Dendritic cell treated with granulocyte-macrophage colony-stimulating factor and Interleukin-4, amounts not matched to agents 40 ng/mL and 50 ng/mL, for 4 days (primary cell): ENCODE measurements at regions not wholly inside any gene's neighbourhood (a gene's known extent, or its start where the extent isn't known, plus 50 kb on each side); places are given as distances from the start of the nearest gene placed in this dataset.
"Not testable (repeated sequence)": the region's sequence is repeated elsewhere in the genome, so short reads cannot be mapped to it uniquely, and the experiment has no call there.

Experiments
- H3K27ac Mint-ChIP-seq: one replicate; pipeline ENCODE4 v1.8.0; 2022; ENCODE audit warnings: mild to moderate bottlenecking, mixed read lengths
- H3K27me3 Mint-ChIP-seq: one replicate; pipeline ENCODE4 v1.8.0; 2022; ENCODE audit warnings: mild to moderate bottlenecking, mixed read lengths
- H3K36me3 Mint-ChIP-seq: one replicate; pipeline ENCODE4 v1.8.0; 2022; ENCODE audit warnings: low read depth, mixed read lengths
- H3K4me1 Mint-ChIP-seq: one replicate; pipeline ENCODE4 v1.8.0; 2022; ENCODE audit warnings: low read depth, mixed read lengths
- H3K4me3 Mint-ChIP-seq: one replicate; pipeline ENCODE4 v1.8.0; 2022; ENCODE audit warnings: mild to moderate bottlenecking, moderate library complexity, mixed read lengths
- H3K9me3 Mint-ChIP-seq: one replicate; pipeline ENCODE4 v1.8.0; 2022; ENCODE audit warnings: mixed read lengths
- intact Hi-C: fragments of 100-400 bp; cut with micrococcal nuclease; formaldehyde crosslinking; loops from one replicate; pipeline ENCODE4 v1.15.0; 2022

- peaks cover 12% of the 10 kb centered on the region for H3K36me3 Mint-ChIP-seq
- H3K4me1 Mint-ChIP-seq, H3K4me3 Mint-ChIP-seq, intact Hi-C loops, H3K27ac Mint-ChIP-seq, H3K27me3 Mint-ChIP-seq, H3K9me3 Mint-ChIP-seq: not testable (repeated sequence)
Observed at GRCh38 chr4:123012416-123012815, 90.0 kb upstream of the NUDT6 start.

GRCh38 chr4:123014038-123014437 is 91.6 kb upstream of the NUDT6 start:
- Mint-ChIP-seq H3K4me1 (no peaks in the 10 kb centered on the region), H3K4me3 (no peak overlapping the region), H3K27me3 (no peaks in the 10 kb centered on the region), H3K27ac (no peak overlapping the region), H3K9me3 (peaks cover 8% of the 10 kb centered on the region), H3K36me3 (peaks cover 12% of the 10 kb centered on the region)
- intact Hi-C loops: no loop called here

- intact Hi-C loops: no loop called here
- H3K4me3 Mint-ChIP-seq: no peak overlapping the region
- H3K27ac Mint-ChIP-seq: no peak overlapping the region
- H3K9me3 Mint-ChIP-seq: no peaks in the 10 kb centered on the region
- H3K36me3 Mint-ChIP-seq: peaks cover 12% of the 10 kb centered on the region
- H3K4me1 Mint-ChIP-seq: no peaks in the 10 kb centered on the region
- H3K27me3 Mint-ChIP-seq: no peaks in the 10 kb centered on the region
Observed at GRCh38 chr4:123017078-123017477, 94.7 kb upstream of the NUDT6 start.

- Mint-ChIP-seq H3K4me3 (no peak overlapping the region), H3K27me3 (no peaks in the 10 kb centered on the region)
- intact Hi-C loops: no loop called here
Observed at GRCh38 chr4:123017636-123018395, 95.4 kb upstream of the NUDT6 start.

GRCh38 chr4:123018396-123018775 is 96.0 kb upstream of the NUDT6 start:
- H3K27ac Mint-ChIP-seq: no peak overlapping the region
- no peaks in the 10 kb centered on the region for H3K27me3 Mint-ChIP-seq
- intact Hi-C loops: no loop called here

More at GRCh38 chr4:123017636-123018395, 95.4 kb upstream of the NUDT6 start:
- Mint-ChIP-seq H3K36me3 (peaks cover 7% of the 10 kb centered on the region), H3K27ac (no peak overlapping the region), H3K9me3 (no peaks in the 10 kb centered on the region), H3K4me1 (no peaks in the 10 kb centered on the region)

GRCh38 chr4:123020285-123020684 is 97.9 kb upstream of the NUDT6 start:
- Mint-ChIP-seq H3K9me3 (no peaks in the 10 kb centered on the region), H3K27ac (no peak overlapping the region), H3K4me1 (no peaks in the 10 kb centered on the region), H3K27me3 (no peaks in the 10 kb centered on the region), H3K4me3 (no peak overlapping the region), H3K36me3 (peaks cover 6% of the 10 kb centered on the region)
- intact Hi-C loops: no loop called here

More at GRCh38 chr4:123018396-123018775, 96.0 kb upstream of the NUDT6 start:
- Mint-ChIP-seq H3K9me3 (no peaks in the 10 kb centered on the region), H3K4me1 (no peaks in the 10 kb centered on the region), H3K36me3 (peaks cover 6% of the 10 kb centered on the region), H3K4me3 (no peak overlapping the region)

- Mint-ChIP-seq H3K4me3 (no peak overlapping the region), H3K27me3 (no peaks in the 10 kb centered on the region), H3K36me3 (peaks cover 7% of the 10 kb centered on the region), H3K9me3 (no peaks in the 10 kb centered on the region), H3K27ac (no peak overlapping the region), H3K4me1 (peaks cover 5% of the 10 kb centered on the region)
- intact Hi-C loops: no loop called here
Observed at GRCh38 chr4:123023647-123024046, 101.2 kb upstream of the NUDT6 start.

GRCh38 chr4:123024710-123025109 is 102.3 kb upstream of the NUDT6 start:
- Mint-ChIP-seq H3K27me3 (no peaks in the 10 kb centered on the region), H3K36me3 (peaks cover 7% of the 10 kb centered on the region), H3K9me3 (no peaks in the 10 kb centered on the region), H3K4me3 (no peak overlapping the region), H3K4me1 (peaks cover 5% of the 10 kb centered on the region), H3K27ac (no peak overlapping the region)
- intact Hi-C loops: no loop called here

- Mint-ChIP-seq H3K9me3 (no peaks in the 10 kb centered on the region), H3K27ac (no peak overlapping the region), H3K27me3 (no peaks in the 10 kb centered on the region), H3K4me3 (no peak overlapping the region), H3K4me1 (peaks cover 5% of the 10 kb centered on the region), H3K36me3 (peaks cover 7% of the 10 kb centered on the region)
- intact Hi-C loops: no loop called here
Observed at GRCh38 chr4:123025398-123025797, 103.0 kb upstream of the NUDT6 start.

GRCh38 chr4:123026015-123026414 is 103.6 kb upstream of the NUDT6 start:
- H3K27ac Mint-ChIP-seq, H3K36me3 Mint-ChIP-seq, H3K4me3 Mint-ChIP-seq, intact Hi-C loops, H3K9me3 Mint-ChIP-seq, H3K27me3 Mint-ChIP-seq, H3K4me1 Mint-ChIP-seq: not testable (repeated sequence)

- Mint-ChIP-seq H3K9me3 (no peaks in the 10 kb centered on the region), H3K27me3 (no peaks in the 10 kb centered on the region), H3K4me3 (no peak overlapping the region), H3K4me1 (no peaks in the 10 kb centered on the region), H3K27ac (no peak overlapping the region), H3K36me3 (peaks cover 7% of the 10 kb centered on the region)
- intact Hi-C loops: no loop called here
Observed at GRCh38 chr4:123031664-123032063, 109.3 kb upstream of the NUDT6 start.

GRCh38 chr4:123034023-123034422 is 111.6 kb upstream of the NUDT6 start:
- intact Hi-C loops: no loop called here
- Mint-ChIP-seq H3K4me3 (no peak overlapping the region), H3K27me3 (no peaks in the 10 kb centered on the region), H3K36me3 (no peaks in the 10 kb centered on the region), H3K4me1 (no peaks in the 10 kb centered on the region), H3K9me3 (no peaks in the 10 kb centered on the region), H3K27ac (no peak overlapping the region)

GRCh38 chr4:123035239-123035638 is 112.8 kb upstream of the NUDT6 start:
- no peaks in the 10 kb centered on the region for H3K4me1 Mint-ChIP-seq
- intact Hi-C loops: no loop called here

GRCh38 chr4:123037804-123038203 is 115.4 kb upstream of the NUDT6 start:
- Mint-ChIP-seq H3K27ac (no peak overlapping the region), H3K27me3 (no peaks in the 10 kb centered on the region), H3K9me3 (peaks cover 14% of the 10 kb centered on the region), H3K36me3 (peaks cover 14% of the 10 kb centered on the region), H3K4me1 (no peaks in the 10 kb centered on the region), H3K4me3 (no peak overlapping the region)
- intact Hi-C loops: no loop called here

More at GRCh38 chr4:123035239-123035638, 112.8 kb upstream of the NUDT6 start:
- no peaks in the 10 kb centered on the region for H3K36me3 Mint-ChIP-seq
- H3K27me3 Mint-ChIP-seq: no peaks in the 10 kb centered on the region
- no peak overlapping the region for H3K27ac Mint-ChIP-seq
- no peak overlapping the region for H3K4me3 Mint-ChIP-seq
- H3K9me3 Mint-ChIP-seq: no peaks in the 10 kb centered on the region

GRCh38 chr4:123042095-123042494 is 119.7 kb upstream of the NUDT6 start:
- intact Hi-C loops: no loop called here
- H3K9me3 Mint-ChIP-seq: peaks cover 36% of the 10 kb centered on the region
- H3K4me3 Mint-ChIP-seq: no peak overlapping the region
- peaks cover 21% of the 10 kb centered on the region for H3K36me3 Mint-ChIP-seq
- no peak overlapping the region for H3K27ac Mint-ChIP-seq
- no peaks in the 10 kb centered on the region for H3K27me3 Mint-ChIP-seq
- H3K4me1 Mint-ChIP-seq: no peaks in the 10 kb centered on the region
